HG03378 (cell line): ENCODE measurements at regions not wholly inside any gene's neighbourhood (a gene's known extent, or its start where the extent isn't known, plus 50 kb on each side); places are given as distances from the start of the nearest gene placed in this dataset.

Experiments
- ATAC-seq: cut with Tn5 transposase; IDR thresholded peaks from one replicate; pipeline ENCODE4 v1.9.1; 2021; ENCODE audit warnings: mild to moderate bottlenecking, moderate library complexity; ENCODE audit not compliant: unreplicated experiment

DNA sequence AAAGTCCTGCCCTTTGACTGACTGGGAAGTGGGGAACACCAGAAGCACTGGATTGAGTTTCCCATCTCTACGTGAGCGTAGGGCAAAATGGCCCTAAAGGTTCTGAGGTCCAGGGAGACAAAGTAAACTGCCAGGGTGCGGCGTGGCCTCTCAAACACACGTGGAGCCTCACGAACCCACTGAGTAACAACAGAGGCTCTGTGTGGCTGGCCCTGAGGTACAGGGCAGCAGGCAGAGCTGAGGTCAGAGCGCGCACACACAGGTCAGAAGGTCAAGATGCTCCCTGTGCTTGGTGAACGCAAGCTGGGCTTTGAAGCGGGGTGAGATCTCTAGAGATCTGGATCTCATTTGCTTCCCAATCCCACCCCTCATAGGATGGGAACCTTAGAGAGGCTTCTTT lies 99.0 kb upstream of the ZMIZ1 start:
- no peak for ATAC-seq

DNA sequence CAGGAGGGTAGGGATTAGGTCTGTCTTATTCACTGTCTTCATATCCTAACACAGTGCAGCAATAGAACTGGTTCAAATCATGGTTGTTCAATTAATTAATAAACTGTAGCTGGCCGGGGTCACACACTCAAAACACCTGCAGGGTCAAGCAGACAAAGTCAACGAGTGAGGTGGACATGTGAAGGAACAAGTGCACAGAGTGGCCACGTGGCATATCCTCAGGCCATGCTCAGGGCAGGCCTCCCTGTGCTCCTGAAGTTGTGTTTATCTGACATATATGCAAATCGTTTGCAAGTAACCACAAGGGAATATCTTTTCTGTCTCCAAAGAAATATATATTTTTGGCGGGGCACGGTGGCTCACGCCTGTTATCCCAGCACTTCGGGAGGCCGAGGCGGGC lies 98.5 kb upstream of the ZMIZ1 start:
- no peak for ATAC-seq

DNA sequence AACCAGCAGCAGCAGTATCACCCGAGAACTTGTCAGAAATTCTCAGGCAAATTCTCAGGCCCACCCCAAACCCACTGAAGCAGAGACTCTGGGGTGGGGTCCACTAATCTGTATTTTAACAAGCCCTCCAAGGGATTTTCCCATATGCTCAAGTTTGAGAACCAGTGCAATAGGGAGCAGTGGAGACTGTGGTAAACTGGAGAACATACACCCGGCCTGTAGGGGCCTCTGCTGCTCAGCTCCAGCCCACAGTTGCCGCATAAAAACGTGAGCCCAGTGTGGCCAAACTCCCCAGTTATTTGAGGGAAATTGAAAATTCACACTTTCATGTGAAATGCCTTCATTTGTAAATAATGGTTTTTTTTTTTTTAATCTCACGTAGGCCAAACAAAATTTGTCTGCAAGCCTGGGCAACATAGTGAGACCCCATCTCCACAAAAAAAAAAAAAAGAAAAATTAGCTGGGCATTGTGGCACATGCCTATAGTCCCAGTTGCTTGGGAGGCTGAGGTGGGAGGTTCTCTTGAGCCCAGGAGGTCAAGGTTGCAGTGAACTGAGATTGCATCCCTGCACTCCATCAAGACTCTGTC lies 97.6 kb upstream of the ZMIZ1 start:
- ATAC-seq: no peak

DNA sequence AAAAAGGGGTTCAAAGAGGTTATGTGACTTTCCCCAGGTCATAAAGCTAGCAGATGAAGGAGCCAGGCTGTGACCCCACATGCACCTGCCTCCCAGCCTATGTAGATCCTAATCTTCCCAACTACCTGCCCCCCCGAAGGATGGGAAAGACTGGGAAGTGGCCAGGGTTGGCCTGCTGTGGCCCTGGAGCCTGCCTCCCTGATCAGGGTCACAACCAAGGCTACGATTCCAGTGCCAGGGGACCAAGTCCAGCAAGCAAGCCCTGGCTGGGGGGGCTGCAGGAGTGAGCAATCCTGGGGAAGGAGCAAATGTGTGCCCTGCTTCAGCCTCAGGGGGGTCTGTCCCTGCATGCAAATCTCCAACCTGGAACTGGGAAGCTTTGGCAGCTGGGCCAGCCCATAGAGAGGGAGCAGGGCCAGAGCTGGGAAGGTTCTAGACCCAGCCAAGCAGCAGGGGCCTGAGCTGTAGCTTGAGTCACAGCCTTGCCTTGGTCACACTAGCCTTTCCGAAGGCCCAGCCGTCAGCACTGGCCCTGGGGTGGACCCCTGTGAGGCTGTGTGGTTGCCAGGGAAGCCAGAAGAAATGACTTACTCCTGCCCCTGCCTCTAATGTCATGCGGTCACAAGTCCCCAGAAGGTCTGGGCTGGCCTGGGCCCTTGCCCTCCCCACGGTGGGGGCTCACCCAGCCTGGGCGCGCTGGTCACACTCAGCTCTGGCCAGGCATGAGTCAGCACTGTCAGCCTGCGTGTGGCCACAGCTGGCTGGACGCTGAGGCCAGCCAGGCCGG lies 96.4 kb upstream of the ZMIZ1 start:
- ATAC-seq: no peak

DNA sequence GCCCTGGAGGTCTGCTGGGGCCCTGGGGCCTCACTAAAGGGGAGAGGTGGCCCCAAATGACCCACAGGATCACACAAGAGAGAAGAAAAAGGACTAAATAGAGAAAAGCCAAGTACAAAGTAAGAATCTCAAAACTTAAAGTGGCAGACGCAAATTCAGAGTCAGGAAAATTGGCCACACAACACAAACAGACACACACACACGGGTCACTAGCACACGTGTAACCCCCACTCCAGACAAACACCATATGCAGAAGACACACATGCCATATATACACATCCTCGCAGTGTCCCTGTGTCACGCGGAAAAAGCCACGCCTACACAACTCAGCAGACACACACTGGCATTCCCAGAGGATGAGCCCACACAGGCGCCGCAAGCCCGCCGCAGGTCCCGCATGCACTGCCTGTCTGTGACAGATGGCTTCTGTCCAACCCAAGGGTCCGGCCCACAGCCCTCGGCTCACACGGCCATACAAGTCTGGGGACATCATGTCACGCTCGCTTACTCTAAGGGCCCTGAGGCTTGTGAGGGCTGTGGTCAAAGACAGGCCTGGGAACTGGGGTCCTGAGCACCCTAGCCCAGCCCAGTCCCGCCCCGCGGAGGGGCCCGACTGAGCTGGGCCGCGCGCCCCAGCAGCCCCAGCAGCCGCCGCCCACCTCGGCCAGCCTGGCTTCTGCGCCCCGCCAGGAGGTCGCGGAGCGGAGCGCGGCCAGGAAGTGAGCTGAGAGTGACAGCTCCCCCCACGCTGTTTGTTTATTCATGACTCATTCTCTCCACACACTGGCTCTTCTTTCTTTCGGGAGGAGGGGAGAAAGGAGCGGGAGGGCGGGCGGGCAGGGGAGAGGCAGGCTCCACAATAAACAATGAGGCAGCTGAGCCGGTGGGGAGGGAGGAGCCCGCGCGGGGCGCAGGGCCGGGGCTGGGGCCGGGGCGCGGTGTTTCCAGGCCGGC lies 95.5 kb upstream of the ZMIZ1 start:
- ATAC-seq: peak; percentile 84

DNA sequence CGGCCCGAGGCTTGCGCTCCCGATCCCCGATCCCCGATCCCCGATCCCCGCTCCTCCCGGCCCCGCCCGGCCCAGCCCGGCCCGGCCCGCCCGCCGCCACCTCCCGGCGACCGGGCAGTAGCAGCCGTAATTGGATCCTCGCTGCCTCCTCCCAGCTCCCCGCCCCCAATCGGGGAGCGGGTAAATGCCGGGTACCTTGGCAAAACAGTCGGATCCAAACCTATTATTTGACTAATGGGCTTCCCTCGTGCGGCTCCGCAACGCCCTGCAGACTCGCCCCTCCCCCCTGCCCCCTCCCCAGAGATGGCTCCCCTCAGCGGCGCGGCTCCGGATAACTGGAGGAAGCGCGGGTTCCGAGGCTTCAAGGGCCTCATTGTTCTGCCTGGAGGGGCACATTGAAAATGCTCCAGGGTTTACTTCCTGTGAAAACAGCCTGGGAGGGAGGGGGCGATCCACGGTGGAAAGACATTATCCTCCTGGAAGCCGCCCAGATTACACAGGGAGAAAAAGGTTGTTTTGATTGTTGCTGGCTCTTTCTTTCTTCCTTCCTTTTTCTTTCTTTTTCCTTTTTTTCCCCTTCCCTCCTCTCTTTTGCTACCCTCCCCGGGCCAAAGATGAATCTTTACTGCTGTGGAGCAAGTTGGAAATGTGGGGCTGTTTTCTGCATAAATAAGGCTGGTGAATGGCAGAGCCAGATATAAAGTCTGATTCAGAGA lies 94.7 kb upstream of the ZMIZ1 start:
- ATAC-seq: peak; percentile 29

DNA sequence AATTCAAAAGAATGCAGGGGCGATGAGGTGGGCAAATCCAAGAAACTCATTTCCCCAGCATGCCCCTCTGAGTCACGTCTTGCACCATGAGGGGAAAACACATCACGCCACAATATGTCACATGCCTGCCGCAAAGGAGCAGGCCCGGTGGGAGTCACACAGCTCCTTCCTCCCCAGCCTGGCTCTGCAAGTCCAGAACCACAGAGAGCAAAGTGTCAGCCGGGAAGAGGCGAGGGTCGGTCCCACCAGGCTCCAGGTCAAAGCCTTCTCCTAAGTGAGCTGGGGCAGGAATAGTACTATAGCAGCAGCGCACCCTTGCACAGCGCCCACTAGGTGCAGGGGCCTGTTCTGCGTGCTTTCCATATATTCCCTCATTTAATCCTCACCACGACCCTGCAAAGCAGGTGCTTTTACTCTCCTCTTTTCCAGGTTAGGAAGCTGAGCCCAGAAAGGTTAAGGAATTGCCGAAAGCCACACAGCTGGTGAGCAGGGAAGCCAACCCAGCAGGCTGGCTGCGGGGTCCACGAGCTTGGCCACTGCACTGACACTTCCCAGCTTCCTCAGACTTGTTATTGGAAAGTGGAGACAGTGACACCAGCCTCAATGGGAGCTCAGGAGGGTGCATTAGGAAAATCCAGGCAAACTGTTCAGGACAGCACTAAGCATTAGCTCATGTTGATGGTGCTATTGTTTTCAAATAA lies 94.0 kb upstream of the ZMIZ1 start:
- no peak for ATAC-seq

DNA sequence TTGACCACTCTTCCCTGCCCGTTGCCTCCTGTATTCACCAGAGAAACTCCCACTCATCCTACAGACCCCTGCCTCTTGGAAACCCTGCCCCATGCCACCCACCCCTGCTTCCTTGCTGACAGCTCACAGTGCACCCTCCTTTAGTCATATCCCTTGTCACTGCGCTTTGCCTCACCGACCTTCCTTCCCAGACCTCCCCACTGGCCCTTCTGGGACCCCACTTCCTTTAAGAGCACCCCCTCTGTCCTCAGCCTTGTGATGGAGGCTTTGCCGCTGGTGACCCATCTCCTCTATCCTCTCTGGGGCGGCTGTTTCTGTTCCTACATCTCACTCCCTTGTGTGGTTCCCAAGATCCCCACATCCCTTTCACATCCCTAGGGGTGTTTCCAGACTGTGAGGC lies 92.8 kb upstream of the ZMIZ1 start:
- ATAC-seq: no peak

DNA sequence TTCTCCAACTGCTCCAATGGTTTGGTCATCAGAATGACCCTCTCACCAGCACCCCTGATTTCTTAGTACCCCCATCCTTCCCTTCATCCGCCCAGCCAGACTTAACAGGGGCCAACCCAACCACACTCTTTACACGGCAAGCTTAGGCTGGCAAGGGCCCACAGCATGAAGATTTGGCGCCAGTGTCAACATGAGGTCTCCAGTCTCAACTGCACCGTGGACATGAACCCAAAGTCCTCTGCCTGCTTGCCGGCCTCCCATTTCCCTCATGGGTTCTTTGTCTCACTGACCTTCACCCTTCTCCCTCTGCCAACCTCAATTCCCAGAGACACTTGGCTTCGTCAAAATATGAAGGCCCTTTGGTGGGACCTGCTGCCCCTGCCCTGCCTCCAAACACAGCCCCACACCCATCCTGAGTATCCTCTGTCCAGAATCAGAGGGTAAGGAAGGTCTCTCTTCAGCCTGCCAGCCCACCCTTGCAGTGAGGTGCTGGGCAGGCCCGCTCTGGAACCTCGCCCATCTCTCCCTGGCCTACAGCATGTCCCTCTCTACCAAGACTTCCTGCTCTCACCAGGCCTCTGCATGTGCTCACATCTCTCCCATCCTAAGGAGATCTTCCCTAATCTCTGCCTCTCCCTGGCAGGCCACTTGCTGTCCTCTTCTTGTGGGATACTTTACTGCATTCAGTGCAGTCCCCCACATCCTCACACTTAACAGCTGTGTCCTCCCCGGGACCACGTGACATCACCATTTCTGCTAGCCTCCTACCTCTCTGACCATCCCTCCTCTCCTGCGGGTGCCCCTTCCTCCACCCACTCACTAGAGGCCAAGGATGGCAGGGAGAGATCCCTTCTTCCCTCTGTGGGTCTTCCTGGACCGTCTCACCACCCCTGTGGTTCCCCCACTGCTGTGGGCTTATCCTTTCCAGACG lies 91.7 kb upstream of the ZMIZ1 start:
- ATAC-seq: no peak

DNA sequence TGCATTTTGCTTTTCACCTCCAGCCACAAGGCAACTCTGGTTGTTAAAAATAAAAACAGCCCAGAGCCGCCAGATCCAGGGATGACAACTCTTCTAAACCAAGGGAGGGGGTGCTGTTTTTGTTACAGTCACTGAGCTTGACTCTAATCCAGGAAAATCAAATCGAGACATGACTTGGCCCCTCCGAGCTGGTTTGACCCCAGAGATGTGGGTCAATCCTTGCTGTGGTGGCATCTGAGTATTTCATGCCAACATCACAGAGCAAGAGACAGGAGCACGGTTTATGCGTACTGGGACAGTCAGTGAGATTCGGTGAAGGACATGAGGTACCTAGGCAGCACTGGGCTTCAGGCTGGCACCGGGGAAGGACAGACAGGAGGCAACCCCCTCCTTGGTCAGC lies 88.8 kb upstream of the ZMIZ1 start:
- no peak for ATAC-seq

DNA sequence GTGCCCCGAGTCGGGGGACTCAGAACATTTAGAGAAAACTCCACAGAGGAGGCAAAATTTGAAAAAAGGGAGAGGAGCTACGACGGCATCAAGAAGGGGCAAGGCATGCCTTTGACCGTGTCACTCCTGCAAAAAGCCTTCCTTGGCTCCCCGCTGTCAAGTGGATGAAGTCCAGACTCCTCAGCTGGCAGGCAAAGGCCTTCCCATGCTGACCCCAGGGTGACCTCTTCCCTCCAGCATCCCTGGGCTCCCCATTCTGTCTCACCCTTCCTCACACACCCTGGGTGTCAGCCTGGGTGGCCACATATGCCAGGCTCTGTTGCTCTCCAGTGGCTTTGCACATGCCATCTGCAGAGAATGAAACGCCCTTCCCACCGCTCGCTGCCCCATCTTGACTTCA lies 88.4 kb upstream of the ZMIZ1 start:
- no peak for ATAC-seq

DNA sequence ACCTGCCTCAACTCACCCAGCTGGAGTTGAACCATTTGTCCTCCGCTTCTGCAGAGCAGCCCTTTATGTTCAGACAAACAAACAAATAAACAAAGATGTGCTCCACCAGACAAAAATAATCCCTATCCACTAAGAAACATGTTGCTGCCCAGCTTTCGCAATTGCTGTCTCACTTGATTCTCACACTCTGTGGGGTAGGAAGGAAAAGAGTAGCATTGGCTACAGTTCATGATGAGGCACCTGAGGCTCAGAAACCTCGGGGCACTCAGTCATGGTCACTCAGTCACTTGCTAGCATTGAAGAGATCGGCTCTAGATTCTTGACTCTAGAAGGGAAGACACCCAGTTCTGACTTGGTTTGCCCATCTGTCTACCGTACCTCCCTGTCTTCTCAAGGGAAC lies 88.0 kb upstream of the ZMIZ1 start:
- ATAC-seq: no peak

DNA sequence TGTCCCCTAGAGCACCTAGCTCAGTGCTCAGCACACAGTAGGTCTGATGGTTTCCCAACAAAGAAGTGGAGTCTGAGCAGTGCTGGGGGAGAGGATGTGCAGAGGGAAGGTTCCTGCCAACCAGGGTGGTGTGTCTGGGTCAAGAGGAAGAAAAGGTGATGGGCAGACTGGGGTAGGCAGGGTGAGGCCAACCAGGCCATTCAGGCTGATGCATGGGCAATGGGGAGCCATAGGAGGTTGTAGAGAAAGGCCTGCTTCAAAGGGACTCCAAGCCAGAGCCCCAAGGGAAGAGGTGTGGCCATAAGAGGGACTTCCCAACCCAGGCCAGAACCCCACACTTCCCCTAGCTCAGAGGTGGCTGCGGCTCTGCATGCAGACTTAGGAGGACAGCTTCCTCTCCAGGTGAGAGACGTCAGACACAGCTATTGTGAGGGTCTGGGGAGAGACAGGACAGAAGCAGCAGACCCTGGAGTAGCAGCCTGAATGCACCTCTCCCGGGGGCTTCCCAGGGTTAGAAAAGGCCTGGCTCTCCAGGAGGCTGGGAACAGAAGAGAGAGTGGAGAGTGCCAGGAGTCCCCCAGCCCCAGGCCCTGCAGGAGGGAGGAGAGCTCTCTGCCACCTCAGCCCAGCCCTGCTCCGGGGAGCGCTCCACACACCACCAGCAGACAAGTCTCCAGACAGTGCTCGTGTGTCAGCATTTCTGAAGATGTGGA lies 87.4 kb upstream of the ZMIZ1 start:
- peak; percentile 87 for ATAC-seq

DNA sequence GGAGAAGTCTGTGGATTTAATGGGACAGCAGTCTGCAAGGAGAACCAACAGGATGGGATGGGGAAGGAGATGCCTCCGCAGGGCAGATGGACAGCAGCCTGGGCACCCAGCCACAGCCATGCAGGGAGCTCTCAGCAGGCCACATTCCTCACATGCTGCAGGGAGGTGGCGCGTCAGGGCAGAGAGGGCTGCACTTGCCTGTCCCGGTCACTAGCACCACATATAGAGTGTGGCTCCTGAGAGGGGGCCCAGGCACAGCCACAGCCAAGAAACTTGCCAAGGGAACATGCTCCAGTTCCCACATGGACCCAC lies 86.8 kb upstream of the ZMIZ1 start:
- no peak for ATAC-seq

DNA sequence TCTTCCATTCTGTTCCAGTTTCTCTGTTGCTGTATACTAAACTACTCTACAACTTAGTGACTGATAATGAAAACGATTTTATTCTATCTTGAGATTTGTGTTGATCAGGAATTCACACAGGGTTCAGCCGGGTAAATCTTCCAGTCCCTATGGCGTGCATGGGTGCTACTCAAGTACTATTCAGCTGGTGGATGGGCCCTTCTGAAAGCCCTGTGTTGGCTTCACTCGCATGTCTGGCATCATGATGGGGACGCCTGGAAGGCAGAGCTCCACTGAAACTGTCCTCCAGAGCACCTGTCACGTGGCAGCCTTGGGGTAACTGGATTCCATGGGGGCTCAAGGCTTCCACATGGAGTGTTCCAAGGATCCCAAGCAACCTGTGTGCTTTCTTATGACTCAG lies 86.0 kb upstream of the ZMIZ1 start:
- ATAC-seq: no peak

DNA sequence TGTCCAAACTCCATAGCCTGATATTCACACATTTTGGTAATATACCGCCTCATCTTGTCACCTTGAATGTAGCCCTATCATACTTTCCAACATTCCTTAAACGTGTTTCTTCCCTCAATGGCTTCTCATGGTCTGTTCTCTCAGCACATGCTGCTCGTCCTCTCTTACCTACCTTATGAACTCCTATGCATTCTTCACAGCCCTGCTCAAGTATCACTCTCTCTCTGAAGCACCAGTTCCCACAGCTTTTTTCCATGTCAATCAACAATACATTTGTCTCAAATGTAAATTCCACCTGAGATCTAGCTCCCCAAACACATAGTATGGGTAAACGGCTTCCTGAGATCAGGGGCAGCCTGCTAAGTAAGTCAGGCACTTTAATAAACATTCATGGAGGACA lies 85.2 kb upstream of the ZMIZ1 start:
- no peak for ATAC-seq

DNA sequence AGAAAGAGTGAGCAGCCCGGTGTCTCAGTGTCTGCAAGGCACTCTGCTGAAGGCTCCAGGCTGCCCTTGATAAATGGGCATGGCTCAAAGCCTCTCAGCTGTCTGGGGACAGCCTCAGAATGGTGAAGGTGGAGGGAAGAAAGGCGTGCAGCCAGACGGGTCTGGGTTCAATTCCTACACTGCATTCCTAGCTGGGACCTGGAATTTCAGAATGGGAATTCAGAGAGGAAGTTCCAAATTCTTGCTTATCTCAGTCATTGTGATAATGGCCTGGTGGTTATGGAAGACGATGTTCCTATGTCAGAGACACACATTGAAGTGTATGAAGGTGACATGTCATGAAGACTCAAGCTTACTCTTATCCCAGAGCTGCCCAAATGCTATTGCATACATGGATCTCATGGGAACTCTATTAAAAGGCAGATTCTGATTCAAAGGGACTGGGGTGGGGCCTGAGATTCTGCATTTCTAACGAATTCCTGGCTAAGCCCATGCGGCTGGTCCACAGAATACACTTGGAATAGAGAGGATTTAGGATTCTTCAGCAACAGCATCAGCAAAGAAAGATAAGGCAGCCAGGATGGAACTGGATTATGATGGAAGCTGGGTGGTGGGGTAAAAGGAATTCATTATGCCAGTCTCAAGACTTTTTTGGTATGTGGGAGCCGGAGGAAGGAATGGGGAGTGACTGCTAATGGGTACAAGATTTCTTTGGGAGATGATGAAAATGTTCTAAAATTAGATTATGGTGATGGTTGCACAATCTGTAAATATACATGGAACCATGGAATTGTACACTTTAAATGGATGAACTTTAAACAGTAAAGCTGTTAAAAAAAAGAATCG lies 82.6 kb upstream of the ZMIZ1 start:
- no peak for ATAC-seq

DNA sequence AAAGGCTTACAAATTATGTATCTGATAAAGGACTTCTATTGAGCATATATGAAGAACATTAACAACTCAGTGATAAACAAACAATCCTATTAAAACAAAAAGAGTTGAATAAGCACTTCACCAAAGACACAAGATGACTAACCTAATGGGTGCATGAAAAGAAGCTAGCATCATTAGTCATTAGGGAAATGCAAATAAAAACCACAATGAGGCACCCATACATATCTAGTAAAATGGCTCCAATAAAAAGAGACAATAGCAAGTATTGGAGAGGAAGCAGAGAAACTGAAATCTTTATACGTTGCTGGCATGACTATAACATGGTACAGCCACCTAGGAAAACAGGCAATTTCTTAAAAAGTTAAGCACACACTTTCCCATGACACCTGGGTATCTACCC lies 77.6 kb upstream of the ZMIZ1 start:
- peak; percentile 79 for ATAC-seq
